B cell (primary cell): ENCODE measurements at regions not wholly inside any gene's neighbourhood (a gene's known extent, or its start where the extent isn't known, plus 50 kb on each side); places are given as distances from the start of the nearest gene placed in this dataset.

Source experiments
- ATAC-seq: fragments of 200-7000 bp; cut with Tn5 transposase; one replicate; pipeline ENCODE4 v1.10.0; 2021; ENCODE audit warnings: low read depth, mild to moderate bottlenecking, moderate number of reproducible peaks, moderate library complexity
- CTCF ChIA-PET: fragments of 350-600 bp; sonication (Branson Sonifier 250); formaldehyde crosslinking; loops from one replicate; lab custom pipeline; 2021; ENCODE audit warnings: antibody characterized with exemption, inconsistent platforms; lab: Charles Lee
- POLR2A ChIA-PET: fragments of 350-600 bp; sonication (Branson Sonifier 250); formaldehyde crosslinking; loops from one replicate; lab custom pipeline; 2021; ENCODE audit warnings: antibody characterized with exemption; lab: Charles Lee
- DNase-seq: peaks from one replicate; pipeline ENCODE4 v3.0.0; 2013
- H2AFZ ChIP-seq: 2 replicates; pipeline ENCODE4 v1.6.1; 2012; ENCODE audit warnings: mild to moderate bottlenecking, low read depth, low read length; ENCODE audit not compliant: insufficient read depth, poor library complexity, severe bottlenecking
- H3K27ac ChIP-seq, 2 donors: 1 replicate in 1 of 2; 2 replicates in 1 of 2; pipeline ENCODE4 v1.5.1; 2012 to 2013; ENCODE audit warnings: low read length in 2 of 2, mild to moderate bottlenecking in 2 of 2, moderate library complexity in 1 of 2
- H3K27me3 ChIP-seq, 4 experiments: fragments of 200-600 bp in 1 of 4; sonication (generic) in 1 of 4; replicated peaks in 1 of 4; 1 replicate in 2 of 4; 2 replicates in 2 of 4; pipeline versions ENCODE4 v1.6.1 to v1.7.0; 2013 to 2016; ENCODE audit warnings: low read length in 3 of 4, mild to moderate bottlenecking in 2 of 4, mixed read lengths in 1 of 4, moderate library complexity in 1 of 4; ENCODE audit not compliant: insufficient read depth in 4 of 4, control insufficient read depth in 3 of 4; ENCODE audit errors: control extremely low read depth in 1 of 4
- H3K36me3 ChIP-seq, 2 experiments: replicated peaks in 1 of 2; 1 replicate in 1 of 2; 2 replicates in 1 of 2; pipeline versions ENCODE4 v1.6.1 to v1.7.1; 2013; ENCODE audit warnings: low read length in 1 of 2; ENCODE audit not compliant: insufficient read depth in 2 of 2, control insufficient read depth in 1 of 2; ENCODE audit errors: control extremely low read depth in 1 of 2, extremely low read depth in 1 of 2
- H3K4me1 ChIP-seq, 2 donors: fragments of 200-600 bp in 1 of 2; sonication (generic) in 1 of 2; 1 replicate in 1 of 2; 2 replicates in 1 of 2; pipeline versions ENCODE4 v1.5.1 to v1.6.1; 2013 to 2017; ENCODE audit warnings: low read length in 2 of 2; ENCODE audit not compliant: control insufficient read depth in 2 of 2, insufficient read depth in 2 of 2
- H3K4me2 ChIP-seq: replicated peaks from 2 replicates; pipeline ENCODE3; 2012; ENCODE audit warnings: mild to moderate bottlenecking, low read depth, low read length; ENCODE audit not compliant: poor library complexity, severe bottlenecking
- H3K4me3 ChIP-seq, 5 experiments: fragments of 200-600 bp in 1 of 5; sonication (generic) in 1 of 5; 1 replicate in 3 of 5; 2 replicates in 2 of 5; pipeline versions ENCODE4 v1.5.1 to v1.7.0; 2011 to 2016; ENCODE audit warnings: low read length in 4 of 5, mild to moderate bottlenecking in 4 of 5, low read depth in 2 of 5, control low read depth in 1 of 5, moderate library complexity in 1 of 5; ENCODE audit not compliant: insufficient read depth in 1 of 5; ENCODE audit errors: control extremely low read depth in 1 of 5, extremely low read depth in 1 of 5
- H3K79me2 ChIP-seq: fragments of 200-600 bp; sonication (generic); one replicate; pipeline ENCODE4 v1.6.0; 2016; ENCODE audit warnings: low read length; ENCODE audit not compliant: control insufficient read depth, insufficient read depth
- H3K9ac ChIP-seq: fragments of 200-600 bp; sonication (generic); 2 replicates; pipeline ENCODE4 v1.6.1; 2017; ENCODE audit warnings: mild to moderate bottlenecking, low read length, moderate library complexity
- H3K9me3 ChIP-seq, 3 donors: one replicate each; pipeline versions ENCODE4 v1.6.1 to v1.7.1; 2013; ENCODE audit warnings: low read length in 2 of 3; ENCODE audit not compliant: control insufficient read depth in 2 of 3, insufficient read depth in 1 of 3; ENCODE audit errors: control extremely low read depth in 1 of 3
- H4K20me1 ChIP-seq: 2 replicates; pipeline ENCODE4 v1.6.0; 2012; ENCODE audit warnings: mild to moderate bottlenecking, low read length; ENCODE audit not compliant: insufficient read depth, control insufficient read depth, poor library complexity, severe bottlenecking
- H3K27ac Mint-ChIP-seq: one replicate; pipeline ENCODE4 v1.8.0; 2021; ENCODE audit warnings: mixed read lengths
- H3K27me3 Mint-ChIP-seq: one replicate; pipeline ENCODE4 v1.8.0; 2021; ENCODE audit warnings: mixed read lengths
- H3K4me1 Mint-ChIP-seq: one replicate; pipeline ENCODE4 v1.8.0; 2021; ENCODE audit warnings: mixed read lengths
- H3K4me3 Mint-ChIP-seq: one replicate; pipeline ENCODE4 v1.8.0; 2021; ENCODE audit warnings: mixed read lengths
- H3K9me3 Mint-ChIP-seq: one replicate; pipeline ENCODE4 v1.8.0; 2022; ENCODE audit warnings: mixed read lengths; ENCODE audit not compliant: insufficient read depth
- EZH2 ChIP-seq: IDR thresholded peaks from 2 replicates; pipeline ENCODE4 v1.6.1; 2012; ENCODE audit warnings: borderline replicate concordance, low read depth, mild to moderate bottlenecking, moderate library complexity, low read length; ENCODE audit not compliant: insufficient read depth, poor library complexity, severe bottlenecking
- WGBS: methylation state at CpG from one replicate; pipeline ENCODE4 v1.1.5; 2013; ENCODE audit warnings: missing lambda C conversion rate; ENCODE audit not compliant: insufficient coverage; 5-methylcytosine and 5-hydroxymethylcytosine counted together
- intact Hi-C: fragments of 100-400 bp; cut with micrococcal nuclease; formaldehyde crosslinking; loops from one replicate; pipeline ENCODE4 v1.10.0; 2022
- TF ChIP-seq, protein P1 (sequence below): fragments of 200-600 bp; IDR thresholded peaks from one replicate; pipeline ENCODE4 v1.8.0; 2022; ENCODE audit warnings: antibody characterized with exemption, mild to moderate bottlenecking

DNA sequence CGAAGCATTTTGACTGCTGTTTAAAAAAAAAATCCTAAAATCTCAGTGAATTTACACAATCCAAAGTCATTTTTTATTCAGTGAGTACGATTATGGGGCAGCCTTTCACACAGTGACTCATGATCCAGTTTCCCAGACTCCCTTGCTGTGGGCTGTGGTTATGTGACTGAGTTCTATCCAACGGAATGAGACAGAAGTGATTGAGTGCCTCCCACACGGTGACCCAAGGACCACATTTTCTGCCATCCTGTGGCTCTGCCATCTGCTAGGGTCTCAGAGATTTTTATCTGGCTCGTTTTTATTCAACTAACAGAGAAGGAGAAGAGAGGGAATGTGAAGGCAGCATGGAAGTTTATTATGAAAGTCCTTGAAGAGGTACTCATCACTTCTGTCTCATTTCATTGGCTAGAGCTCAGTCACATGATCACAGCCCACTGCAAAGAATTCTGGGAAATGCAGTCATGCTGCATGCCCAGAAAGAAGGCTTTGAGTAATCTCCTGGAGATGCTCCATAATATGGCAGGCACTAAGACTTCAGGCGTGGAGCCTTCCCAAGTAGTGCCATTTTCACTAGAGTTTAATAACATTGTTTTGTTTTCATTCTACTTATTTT is 999.4 kb downstream of the UQCRFS1 start:
- WGBS = 53% methylated on average over 2 of the region's 6 CpGs
- no peaks in the 10 kb centered on the region for H3K79me2 ChIP-seq
- ATAC-seq (no peak), DNase-seq (no peak)
- ChIA-PET POLR2A (no interaction called here), CTCF (no interaction called here)
- Mint-ChIP-seq H3K9me3 (peaks cover 5% of the 10 kb centered on the region), H3K4me1 (no peaks in the 10 kb centered on the region), H3K4me3 (no peak overlapping the region), H3K27ac (no peak overlapping the region), H3K27me3 (no peaks in the 10 kb centered on the region)
- H3K9ac ChIP-seq = no peak overlapping the region
- TF ChIP-seq EZH2 = no peak
- TF ChIP-seq, protein P1, sequence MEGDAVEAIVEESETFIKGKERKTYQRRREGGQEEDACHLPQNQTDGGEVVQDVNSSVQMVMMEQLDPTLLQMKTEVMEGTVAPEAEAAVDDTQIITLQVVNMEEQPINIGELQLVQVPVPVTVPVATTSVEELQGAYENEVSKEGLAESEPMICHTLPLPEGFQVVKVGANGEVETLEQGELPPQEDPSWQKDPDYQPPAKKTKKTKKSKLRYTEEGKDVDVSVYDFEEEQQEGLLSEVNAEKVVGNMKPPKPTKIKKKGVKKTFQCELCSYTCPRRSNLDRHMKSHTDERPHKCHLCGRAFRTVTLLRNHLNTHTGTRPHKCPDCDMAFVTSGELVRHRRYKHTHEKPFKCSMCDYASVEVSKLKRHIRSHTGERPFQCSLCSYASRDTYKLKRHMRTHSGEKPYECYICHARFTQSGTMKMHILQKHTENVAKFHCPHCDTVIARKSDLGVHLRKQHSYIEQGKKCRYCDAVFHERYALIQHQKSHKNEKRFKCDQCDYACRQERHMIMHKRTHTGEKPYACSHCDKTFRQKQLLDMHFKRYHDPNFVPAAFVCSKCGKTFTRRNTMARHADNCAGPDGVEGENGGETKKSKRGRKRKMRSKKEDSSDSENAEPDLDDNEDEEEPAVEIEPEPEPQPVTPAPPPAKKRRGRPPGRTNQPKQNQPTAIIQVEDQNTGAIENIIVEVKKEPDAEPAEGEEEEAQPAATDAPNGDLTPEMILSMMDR = no peak
- no peaks in the 10 kb centered on the region for H4K20me1 ChIP-seq
- intact Hi-C loops = no loop called here
- H3K27ac ChIP-seq = no peak overlapping the region
- H3K36me3 ChIP-seq = no peaks in the 10 kb centered on the region
- no peak overlapping the region for H3K4me3 ChIP-seq
- H3K4me2 ChIP-seq = no peak overlapping the region
- peaks cover 0 to 8% (median 0%) of the 10 kb centered on the region in 3 donors for H3K9me3 ChIP-seq
- H3K27me3 ChIP-seq = no peaks in the 10 kb centered on the region
- H2AFZ ChIP-seq = no peak overlapping the region
- no peaks in the 10 kb centered on the region for H3K4me1 ChIP-seq

DNA sequence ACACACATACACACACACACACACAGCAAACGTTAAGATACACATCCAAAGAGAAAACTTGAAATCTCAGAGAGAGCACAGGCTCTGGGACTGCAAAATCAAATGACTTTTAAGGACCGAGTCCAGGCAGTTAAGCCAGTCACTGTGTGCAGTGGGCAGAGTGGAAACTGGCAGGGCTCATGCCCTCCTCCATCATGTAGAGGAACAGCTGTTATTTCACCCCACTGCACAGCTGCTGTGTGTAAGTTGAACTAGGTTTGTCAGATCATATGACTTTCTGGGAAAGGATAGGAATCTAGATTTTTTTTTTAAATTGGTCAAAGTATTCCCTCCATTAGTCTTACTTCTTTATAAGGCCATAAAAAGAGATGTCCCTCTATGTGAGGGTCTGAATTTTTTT is 1002.1 kb downstream of the UQCRFS1 start:
- no peak overlapping the region for H3K4me3 ChIP-seq
- H3K4me1 ChIP-seq = no peaks in the 10 kb centered on the region
- no peak overlapping the region for H3K27ac ChIP-seq
- DNase-seq (no peak), ATAC-seq (no peak)
- intact Hi-C loops = no loop called here
- no peak overlapping the region for H3K27ac Mint-ChIP-seq
- no peak overlapping the region for H3K4me2 ChIP-seq
- H4K20me1 ChIP-seq = no peaks in the 10 kb centered on the region
- ChIA-PET POLR2A (no interaction called here), CTCF (no interaction called here)
- H3K9me3 Mint-ChIP-seq = peaks cover 1% of the 10 kb centered on the region
- H3K4me3 Mint-ChIP-seq = no peak overlapping the region
- no peaks in the 10 kb centered on the region for H3K27me3 Mint-ChIP-seq
- H3K36me3 ChIP-seq = no peaks in the 10 kb centered on the region
- H3K4me1 Mint-ChIP-seq = no peaks in the 10 kb centered on the region
- H2AFZ ChIP-seq = no peak overlapping the region
- whole genome bisulfite sequencing = no CpG with 5 or more reads among the region's 2 CpGs
- H3K27me3 ChIP-seq = no peaks in the 10 kb centered on the region
- H3K79me2 ChIP-seq = no peaks in the 10 kb centered on the region
- H3K9me3 ChIP-seq = peaks cover 0 to 15% (median 0%) of the 10 kb centered on the region in 3 donors
- no peak overlapping the region for H3K9ac ChIP-seq
- TF ChIP-seq EZH2 = no peak
- TF ChIP-seq, protein P1 = no peak
